NCI-H1417 treated with DMSO at 0.1 percent for 48 hours (cell line): ENCODE measurements at regions not wholly inside any gene's neighbourhood (a gene's known extent, or its start where the extent isn't known, plus 50 kb on each side); places are given as distances from the start of the nearest gene placed in this dataset.

ENCODE experiments used
- DNase-seq: peaks from one replicate; lab custom pipeline; 2025; lab: John Stamatoyannopoulos, UW

DNA sequence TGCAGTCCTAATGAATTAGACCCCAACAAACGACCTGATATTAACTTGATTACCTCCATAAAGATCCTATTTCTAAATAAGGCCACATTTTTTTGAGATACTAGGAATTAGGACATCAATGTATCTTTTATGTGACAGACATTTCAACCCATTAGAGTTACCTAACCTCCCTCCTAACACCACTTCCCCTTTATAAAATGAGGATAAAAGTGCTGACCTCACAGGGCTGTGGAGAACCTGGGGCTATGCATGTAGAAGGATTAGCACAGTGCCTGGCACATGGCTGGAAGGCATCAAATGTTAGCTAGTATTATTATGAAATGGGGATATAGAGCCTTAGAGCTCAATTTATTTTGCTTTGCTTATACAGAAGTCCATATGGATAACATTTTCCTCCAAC, 53.5 kb upstream of the LRRN1 start:
- no peak for DNase-seq

DNA sequence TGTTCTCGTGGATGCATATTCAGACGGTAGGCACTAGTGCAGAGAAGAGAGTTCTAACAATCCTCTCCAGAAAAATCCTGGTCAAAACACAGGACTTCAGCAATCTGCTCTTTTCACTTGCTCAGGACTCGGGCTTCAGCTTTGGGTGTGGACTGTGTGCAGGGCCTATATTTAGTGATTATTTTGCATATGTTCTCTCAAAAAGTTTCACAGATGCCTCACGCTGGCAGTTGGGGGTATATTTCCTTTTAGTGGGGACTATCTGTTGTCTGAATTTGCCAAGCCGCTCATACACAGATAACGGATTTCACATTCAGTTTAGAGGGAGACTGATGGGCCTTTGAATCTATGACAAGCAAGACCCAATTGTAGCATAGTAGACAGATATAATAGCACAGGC, 54.4 kb upstream of the LRRN1 start:
- no peak for DNase-seq

DNA sequence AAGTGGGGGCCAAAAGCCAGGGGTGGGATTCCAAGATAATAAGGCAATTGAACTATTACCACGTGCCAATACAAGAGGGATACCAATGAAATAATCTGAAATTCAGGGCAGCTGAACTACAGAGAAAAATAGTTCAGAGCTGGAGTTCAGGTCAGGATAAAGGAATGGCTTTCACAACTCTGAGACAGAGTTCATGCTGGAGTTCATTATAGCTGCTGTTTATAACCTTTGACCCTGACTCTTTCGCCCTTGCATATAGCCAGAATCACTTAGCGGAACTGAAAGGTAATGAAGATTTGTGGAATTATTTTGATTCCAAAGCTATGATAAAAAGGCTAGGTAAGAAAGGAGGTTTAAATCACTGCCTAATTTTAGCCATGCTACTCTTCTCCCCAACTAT, 55.5 kb upstream of the LRRN1 start:
- DNase-seq, result no peak

DNA sequence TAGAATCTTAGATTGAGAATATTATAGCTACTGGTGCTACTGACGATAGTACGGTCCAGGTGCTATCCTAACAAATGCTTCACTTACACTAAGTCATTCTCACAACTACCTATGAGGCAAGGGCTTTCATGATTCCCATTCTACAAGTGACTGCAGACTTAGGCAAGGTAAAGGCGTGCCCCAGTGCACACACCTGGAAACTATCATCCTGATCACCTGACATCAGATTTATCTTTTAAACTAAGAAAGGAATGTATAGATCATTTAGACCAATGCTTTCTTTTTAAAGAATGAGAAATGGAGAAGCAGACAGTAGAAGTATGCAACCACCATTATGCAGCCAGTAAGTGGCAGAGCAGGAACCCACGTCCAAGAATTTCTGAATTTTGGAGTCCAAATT, 59.2 kb upstream of the LRRN1 start:
- DNase-seq, result no peak

DNA sequence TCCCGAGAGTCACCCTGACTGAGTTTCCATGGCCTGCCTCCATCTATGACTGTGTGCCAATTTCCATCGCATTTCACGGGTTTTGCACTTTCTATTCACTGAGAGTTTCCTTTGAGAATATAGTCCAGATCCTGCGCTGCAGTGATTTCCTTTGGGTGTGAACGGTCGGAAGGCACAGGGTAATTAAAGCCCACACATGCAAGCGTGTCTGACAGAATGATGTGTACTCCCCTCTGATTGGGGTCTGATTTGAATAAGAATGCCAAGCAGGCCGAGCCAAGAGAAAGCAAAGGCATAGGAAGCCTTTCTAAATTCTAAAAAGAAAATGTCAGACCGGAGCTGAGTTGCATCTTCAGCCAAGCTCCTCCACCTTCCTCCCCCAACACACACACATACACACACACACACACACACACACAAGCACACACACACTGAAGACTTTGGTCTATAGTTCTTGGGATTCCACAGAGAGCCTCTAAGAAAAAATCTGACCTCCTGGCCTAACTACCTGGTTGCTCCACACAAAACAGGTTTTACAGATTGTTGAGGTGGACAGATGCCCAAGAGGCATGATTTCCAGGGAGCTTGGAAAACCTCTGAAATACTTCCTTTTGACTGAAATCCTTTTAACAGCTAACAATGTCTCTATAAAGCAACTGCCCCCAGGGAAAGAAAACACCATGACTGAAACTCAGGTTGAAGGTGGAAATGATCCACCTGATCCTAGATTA, 59.7 kb upstream of the LRRN1 start:
- DNase-seq, result no peak

DNA sequence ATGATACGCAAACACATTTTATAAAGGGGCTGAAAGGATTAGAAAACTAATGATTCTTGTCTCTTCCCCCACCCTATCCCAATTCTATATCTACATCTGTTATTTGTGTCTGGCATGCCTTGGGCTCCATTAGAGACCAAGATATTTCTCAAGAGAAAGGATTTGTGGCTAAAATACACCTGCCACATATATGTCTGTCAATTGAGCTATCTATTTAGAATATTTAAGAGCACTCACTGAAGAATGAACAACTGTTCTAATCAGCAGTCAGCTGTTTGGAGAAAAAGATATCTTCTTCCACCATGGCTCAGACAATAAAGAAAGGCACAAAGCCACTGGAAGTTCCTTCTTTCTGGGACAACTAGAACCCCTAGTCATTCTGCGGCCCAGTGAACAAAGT, 61.7 kb upstream of the LRRN1 start:
- DNase-seq, result no peak

DNA sequence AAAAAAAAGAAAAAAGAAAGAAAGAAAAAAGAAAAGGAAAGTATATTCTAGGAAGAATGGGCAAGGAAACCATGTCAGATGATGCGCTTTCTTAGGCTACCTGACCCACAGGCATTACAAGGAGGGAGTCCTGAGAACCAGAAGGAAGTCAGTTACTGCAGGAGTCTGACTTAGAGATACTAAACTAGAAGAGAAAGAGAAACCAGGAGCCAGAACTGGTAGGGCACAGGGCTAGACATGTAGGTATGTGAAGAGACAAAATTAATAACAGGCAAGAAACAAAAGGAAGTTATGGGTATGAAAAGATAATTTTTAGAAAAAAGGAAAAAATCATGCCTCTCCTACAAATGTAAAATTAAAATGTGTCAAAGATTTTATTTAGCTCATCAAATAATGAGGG, 63.3 kb upstream of the LRRN1 start:
- no peak for DNase-seq

DNA sequence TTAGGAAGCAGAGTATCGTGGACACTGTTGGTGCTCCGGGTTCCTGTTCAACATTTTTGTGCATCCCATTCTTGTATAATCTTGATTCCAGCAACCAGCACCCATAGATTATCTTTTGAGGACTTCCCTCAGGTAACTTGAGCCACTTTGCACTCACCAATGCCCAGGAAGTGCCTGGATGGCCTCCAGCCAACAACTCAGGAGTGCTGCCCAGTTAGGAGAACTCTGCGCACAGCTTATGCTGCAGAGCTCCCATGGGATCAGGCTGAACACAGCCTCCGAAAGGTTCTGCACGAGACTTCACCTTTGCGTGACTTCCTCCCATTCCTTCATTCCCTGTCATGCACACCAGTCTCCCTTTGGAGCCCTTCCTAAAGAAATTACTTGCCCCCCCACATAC, 64.3 kb upstream of the LRRN1 start:
- DNase-seq, result no peak

DNA sequence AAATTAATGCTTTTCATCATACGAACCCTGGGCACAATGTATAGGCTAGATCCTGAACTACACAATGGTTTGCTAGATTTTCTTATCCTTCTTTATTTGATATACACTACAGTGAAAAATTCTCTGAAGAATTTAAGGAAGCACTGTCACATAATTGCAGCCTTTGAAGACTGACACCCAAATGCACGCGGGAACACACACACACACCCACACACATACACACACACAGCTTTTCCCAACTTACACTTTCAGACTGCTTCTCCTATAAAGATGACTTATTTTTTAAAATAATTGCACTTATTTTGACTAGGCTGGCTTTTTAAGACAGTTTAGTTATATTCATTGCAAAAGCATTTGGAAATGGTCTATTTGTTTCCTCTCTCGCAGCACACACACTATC, 70.0 kb upstream of the LRRN1 start:
- DNase-seq, result no peak

DNA sequence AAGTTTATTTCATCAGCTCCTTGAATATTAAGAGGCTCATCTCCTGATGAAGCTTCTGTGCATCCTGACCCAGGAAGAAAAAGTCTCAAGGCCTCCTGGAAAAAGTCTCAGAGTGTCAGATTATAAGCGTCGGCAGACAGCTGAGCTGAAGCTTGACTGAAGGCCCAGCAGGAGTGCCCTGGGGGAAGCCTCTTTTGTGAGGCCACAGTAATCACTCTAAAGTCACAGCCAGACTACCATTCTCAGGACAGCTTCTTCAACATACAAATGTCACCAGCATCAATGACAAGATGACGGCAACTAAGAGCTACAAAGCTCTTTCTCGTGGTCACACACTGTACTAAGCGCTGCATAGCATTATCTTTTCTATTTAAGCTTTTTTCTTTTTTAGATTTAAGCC, 72.7 kb upstream of the LRRN1 start:
- no peak for DNase-seq

DNA sequence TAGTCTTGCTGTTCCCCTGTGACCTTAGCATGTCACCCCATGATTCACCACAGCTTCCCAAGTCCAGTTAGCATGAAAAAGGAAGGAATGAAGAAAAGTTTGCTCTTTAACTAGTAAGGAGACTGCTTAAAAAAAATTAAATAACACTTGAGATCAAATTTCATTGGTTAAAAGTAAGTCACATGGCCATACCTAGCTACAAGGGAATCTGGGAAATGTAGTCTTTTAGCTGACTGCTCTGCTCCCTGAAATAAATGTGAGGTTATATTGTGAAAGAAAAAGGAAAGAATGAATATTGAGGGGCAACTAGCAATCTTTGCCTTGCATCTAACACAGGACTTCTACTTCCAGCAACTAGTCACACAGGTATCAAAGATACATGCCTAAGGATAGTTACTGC, 84.7 kb upstream of the LRRN1 start:
- DNase-seq, result no peak

DNA sequence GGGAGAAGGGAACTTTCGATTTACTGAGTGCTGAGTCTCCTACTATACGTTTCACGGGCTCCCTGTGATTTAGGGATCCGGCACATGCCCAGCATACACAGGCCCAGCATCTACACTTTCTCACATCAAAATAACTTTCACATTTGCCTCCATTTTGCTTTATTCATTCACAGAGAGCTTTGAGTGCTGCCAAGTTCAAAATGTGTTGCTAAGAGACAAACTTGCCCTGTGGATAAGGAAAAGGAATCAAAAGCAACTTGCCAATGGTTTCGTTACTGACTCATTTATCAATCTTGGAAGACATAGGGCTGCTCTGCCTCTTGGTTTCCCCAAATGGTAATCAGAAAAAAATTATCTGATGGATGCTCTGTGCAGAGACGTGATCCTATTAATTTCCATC, 86.3 kb upstream of the LRRN1 start:
- no peak for DNase-seq

DNA sequence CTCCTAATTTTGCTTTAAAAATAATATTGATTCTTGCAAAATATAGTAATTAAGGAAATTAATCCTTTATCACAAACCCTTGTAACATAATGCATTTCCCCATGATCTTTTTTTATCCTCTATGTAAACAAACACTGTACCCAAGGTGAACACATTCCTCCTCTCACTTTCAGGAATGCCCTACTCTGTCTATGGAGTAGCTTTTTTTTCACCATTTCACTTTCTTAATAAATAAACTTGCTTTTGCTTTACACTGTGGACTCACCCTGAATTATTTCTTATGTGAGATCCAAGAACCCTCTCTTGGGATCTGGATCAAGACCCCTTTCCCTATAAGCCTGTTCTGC, 90.5 kb upstream of the LRRN1 start:
- no peak for DNase-seq

DNA sequence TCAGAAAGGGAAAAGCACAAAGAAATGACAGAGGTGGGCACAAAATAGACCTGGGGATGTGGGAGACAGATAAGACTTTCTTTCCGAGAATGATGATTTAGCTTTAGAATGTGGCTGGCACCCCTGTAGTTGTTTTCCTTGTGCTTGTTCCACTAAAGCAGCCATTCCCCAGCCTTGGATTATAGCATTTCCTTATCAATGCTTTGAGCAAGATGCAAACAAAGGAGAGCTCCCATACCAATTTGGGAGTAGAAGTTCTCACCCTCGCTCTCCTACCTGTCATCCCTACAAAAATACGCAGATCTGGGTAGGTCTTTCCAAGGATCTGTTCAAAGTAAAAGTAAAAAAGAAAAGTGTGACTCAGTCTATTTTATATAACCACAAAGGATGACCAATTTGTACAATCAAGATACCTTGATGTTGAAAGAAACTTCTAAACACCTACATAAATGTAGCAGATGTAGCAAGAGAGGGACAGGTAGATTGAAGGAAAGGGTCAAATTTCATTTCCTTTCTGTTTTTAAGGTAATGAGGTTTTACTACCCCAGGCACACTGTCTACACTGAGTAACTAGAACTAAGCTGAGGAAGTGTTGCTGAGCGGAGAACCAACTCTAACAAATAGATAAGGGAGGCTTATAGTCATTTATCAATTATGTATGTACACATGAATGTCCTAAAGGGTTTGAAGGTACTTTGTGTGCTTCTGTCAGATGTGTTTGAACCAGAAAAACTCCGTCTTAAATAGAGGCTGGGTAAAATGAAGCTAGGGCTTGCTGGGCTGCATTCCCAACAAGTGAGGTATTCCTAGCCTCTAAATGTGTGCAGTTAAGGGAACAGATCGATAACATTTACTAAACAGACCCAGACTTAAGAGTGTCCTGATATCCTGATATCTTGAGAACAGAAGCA, 91.1 kb upstream of the LRRN1 start:
- DNase-seq, result no peak

DNA sequence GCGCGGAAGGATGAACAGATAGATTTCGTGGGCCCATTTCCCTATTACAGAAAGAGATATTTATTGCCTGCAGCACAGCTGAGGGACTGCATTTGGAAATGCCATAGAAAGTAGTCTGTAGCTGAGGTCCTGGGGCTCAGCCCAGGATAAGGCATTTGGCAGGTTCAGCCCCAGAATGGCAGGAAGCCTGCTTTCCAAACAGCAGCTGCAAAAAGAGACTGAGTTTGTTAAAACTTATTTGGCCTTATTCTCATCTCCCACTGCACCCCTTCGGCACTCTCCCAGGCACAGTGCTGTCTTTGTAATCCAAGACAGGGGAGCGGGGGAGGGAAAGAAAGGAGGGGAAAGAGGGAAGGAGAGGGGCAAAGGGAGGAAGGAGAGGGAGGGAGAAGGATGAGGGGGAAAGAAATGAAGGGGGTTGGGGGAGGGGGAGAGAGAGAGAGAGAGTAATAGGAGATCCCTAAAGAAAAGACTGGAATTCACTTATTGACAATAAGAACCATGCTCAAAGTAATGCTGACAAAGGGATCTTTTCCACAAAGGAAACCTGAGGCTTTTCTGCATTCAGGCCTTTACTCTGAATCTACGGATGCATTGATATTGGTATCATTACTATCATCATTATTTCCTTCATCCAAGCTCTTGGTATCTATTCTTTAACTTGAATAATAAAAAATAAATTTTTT, 94.0 kb upstream of the LRRN1 start:
- no peak for DNase-seq

DNA sequence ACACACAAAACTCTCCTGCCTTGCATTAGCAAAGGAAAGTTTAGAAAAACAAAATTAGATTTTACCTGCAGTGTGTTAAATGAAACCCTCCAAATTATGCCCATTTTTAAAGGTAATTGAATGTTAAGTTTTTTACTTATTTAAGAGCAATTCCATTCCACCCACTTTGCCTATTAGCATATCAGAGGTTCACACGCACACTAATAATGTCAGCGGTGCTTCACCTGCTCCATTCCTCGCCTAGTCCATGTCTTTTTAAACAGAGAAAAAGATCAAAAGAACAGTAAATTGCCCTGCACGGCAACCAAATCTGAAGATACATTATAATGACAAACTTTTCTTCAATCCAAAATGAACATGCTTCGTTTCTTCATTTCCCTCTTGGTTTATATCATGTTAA, 97.3 kb upstream of the LRRN1 start:
- no peak for DNase-seq

DNA sequence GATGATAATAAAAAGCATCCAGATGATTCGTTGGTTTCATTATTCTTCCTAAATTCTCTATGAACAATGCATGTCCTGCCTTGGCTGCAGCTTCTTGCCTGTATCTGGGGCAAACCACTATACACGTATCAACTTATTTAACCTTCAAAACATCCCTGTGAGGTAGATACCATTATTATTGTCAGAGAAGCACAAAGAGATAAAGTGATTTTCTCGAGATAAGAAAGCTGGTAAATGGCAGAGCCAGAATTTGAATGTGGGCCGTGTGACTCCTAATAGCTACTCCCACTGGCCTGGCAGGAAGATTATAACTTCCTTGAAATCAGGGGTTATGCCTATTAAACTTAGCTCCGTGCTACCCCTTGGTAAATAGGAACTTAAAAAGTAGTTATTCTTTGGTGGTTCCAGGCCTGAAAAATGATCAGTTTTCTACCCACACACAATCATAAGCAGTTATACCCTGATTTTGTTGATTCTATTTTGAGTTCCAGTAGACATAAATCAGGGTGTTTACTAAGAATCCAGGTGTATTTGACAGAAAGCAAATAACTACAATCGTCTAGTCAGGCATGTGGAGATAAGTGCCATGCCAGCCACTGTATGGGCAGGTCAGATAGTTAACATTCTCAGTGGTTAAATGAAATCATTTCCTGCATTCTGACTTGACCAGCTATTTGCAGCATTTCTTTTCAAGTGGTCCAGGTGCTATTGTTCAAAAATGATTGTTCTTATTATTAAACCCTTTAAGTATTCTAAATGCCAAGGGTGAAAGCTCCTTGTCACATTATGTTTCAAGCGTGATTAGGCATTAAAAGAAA, 99.2 kb upstream of the LRRN1 start:
- DNase-seq, result peak; percentile 56

DNA sequence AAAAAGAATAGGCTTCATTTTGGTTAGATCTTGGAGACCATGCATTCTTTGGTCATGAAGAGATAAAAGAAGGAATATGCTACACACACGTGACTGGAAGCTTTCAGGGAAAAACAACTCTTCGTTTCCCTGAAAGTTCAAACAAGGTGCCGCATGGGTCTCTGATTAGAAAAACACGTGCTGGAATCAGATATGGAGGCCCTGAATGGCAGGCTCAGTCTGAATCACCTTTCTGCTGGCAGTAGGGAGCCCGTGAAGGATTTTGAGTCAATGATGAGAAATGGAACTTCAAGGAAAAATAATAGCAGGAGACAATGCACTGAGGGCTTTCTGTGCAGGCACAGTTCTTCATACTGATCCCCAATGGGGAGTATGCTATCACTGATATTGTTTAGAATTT, 99.8 kb upstream of the LRRN1 start:
- no peak for DNase-seq

DNA sequence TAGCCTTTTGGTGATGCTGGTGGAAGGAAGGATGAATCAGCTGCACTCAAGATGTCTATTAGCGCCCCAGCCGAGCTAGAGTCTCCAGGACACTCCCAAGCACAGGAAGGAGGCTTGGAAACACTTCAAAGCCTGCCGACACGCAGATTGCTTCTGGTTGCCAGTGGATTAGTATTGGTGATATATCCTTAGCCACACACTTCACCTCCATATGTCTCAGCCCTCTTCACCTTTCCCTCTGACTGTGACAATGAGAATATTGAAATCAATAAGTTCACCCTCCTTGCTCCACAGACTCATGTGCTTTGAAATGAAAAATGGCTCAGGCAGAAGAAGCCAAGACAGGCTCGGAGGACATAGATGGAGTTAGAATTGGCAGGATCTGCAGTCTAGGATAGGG, 102.9 kb upstream of the LRRN1 start:
- DNase-seq, result no peak

DNA sequence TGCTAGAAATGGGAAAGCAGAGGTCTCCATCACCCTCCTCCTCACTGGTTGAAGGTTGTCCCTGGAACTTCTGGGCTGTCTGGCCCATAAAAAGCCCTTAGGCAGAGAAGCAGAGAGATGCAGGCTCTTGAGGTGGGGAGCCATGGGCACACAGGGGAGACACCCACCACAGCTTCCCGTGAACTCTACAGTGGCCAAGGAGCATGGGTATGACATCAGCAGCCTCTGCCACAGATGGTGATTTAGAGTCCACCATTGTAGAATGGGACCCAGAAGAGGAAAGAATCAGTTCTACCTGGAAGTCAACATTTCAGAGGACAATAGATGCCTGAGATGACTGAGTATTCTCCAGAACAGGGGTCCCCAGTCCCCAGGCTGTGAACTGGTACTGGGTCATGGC, 105.6 kb upstream of the LRRN1 start:
- DNase-seq, result no peak

DNA sequence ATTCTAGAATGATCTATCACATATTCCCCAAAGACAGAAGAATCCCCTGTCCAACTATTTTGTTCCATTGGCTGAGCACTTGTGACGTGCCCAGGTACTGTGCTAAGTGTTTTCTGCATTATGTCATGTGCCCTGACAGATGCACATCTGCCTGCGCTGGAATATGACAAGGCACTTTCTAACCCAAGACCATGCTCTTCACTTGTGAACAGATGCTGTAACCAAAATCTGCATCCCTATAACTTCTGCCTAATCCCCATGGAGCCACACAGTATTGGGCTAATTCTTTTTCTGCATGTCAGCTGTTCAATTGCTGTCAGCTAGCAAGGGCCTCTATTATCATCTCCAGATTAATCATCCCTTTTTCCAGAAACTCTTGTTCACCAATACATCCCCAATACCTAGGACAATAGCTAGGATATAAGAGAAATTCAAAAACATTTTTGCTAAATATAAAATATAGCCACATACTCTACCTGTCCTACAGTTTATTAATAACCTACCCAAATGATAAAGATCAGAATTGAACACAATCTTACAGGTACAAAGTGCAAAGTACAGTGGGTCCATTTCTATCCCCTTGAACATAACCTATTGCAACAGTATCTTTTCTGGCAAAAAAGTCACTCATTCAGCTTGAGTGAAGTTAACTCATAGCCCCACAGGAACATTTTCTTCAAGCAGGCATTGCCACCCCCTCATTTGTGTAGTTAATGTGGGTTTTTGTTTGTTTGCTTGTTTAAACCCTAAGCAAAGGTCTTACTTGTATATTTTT, 109.4 kb upstream of the LRRN1 start:
- DNase-seq, result no peak
